HG03135 (cell line): ENCODE measurements at regions not wholly inside any gene's neighbourhood (a gene's known extent, or its start where the extent isn't known, plus 50 kb on each side); places are given as distances from the start of the nearest gene placed in this dataset.

Experiments
- ATAC-seq: cut with Tn5 transposase; IDR thresholded peaks from one replicate; pipeline ENCODE4 v1.9.1; 2021; ENCODE audit warnings: mild to moderate bottlenecking, moderate library complexity; ENCODE audit not compliant: unreplicated experiment

DNA sequence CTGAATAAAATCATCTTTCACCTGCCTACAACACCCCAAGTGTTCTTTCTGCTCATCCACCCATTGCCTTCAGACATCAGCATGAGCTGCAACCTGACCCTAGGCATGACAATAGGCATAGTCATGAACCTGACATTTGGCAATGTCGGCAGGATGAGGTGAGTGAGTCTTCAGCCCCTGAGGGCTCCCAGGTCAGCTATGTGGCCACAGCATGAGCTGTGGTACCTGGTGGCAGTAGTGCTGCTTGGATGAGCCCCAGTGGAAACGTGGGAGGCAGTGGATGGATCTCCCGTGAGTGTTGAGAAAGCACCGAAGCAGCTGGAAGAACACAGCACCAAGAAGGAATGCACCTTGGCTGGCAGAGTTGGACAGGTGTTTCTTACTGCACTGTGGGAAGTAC, 334.8 kb upstream of the FAR2 start:
- ATAC-seq, result no peak

DNA sequence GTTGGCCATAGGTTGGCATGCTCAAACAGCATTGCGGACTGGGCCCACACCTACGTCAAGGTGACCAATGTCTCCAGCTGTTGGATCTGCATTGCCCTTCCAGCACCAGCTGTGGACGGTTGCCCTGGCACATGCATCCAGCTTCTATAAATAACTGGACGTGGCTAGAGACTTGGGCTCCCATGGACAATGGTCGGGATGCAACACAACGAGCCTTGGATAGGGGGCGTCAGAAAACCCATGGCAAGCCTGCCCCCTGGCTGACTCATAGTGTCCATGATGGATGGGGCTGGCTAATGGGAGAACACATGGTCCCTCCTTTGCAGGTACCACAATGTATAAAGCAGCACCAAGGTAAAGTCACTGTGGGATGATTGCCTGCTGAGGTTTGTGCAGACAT, 331.6 kb upstream of the FAR2 start:
- ATAC-seq, result no peak

DNA sequence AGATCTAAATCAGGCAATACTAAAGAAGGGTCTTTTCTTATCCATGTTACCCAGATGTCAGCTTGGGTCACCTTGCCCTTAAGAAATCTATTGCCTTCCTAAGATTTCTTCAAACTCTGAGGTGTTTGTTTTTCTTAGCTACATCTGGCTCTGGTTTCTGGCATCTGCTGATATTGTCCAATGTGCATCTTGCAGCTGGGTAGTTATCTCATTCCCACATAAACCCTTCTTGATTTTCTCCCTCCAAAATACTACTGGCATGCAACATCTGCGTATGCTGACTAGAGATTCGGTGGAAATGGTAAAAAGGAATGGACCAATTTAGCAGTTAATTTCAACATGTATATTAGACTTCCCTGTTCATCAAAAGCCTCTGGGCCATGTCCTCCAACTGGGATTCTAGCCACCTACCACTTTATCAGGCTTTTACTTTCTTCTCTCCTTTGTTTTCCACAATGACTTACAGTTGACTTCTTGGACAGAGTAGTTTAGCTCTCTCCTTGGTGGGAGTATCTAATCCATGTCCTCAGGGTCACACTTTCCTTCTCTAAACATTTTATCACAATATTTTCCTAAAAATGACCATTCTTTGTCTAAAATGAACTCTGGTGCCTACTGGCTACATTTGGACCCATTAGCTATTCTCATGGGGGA, 324.8 kb upstream of the FAR2 start:
- no peak for ATAC-seq

DNA sequence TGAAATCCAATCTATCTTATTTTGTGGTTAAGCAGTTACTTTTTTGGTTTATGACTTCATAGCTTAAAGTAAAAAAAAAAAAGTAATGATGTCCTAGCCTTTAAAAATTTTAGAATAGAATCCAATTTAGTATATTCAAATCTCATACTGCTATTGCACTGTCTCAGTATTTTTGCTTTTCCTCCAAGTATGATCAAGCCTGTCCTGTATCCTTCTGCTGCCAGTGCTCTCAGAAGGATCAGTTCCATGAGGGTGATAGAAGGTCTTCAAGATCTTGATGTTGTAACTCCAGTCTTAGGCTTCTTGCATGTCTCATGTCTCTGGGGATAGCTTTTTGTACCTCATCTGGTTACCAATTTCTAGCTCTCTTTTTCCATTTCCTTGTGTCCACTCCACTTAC, 324.2 kb upstream of the FAR2 start:
- no peak for ATAC-seq

DNA sequence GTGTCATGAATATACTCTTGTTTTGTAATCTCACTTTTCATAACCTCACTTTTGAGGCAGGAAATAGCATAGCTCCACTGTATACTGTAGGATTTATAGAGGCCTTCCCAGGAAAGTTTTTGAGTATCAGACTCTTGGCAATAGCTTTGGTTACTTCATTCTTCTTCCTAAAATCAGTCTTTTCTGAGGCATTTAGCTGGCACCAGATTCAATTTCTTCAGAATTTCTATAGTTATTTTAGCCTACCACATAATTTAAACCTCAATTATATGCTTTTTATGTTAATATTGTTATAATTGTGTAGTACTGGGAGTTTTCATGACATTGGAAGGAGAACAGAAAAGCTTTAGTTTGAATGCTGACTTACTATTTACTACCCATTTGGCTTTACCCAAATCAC, 322.3 kb upstream of the FAR2 start:
- no peak for ATAC-seq

DNA sequence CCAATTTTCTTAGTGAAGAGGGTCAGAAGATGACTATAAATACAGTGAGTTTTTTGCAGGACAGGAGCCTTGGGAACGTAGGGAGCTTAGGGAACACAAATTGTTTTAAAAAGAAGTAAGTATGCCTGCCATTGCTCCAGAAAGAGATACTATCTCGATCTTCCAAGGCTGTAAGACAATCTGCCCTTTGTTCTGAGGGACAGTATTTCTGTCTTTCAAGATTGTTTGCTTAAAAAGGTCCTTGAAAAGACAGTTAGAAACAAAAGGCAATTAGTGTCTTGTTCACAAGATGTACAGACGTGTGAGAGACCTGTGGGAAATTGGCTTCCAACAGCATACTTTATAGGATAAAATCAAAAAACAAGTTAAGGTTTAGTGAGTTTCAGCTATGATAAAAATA, 321.2 kb upstream of the FAR2 start:
- no peak for ATAC-seq

DNA sequence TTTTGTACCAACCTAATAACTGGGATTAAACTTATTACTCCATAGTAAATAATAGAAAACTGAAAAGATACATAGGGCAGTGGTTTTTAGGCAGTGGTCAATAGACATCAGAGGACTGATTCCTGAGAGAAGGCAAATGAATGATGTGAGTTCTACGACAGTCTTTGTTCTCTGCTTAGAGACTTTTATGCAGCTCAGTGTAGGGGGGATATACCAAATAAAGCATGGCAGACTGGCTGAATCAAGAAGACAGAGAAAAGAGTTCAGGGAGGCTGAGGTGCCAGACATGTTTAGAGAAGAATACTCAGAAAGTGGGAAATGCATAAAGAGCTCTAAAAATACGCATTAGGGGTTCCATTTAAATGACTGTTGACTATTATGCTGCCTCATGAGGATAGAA, 320.8 kb upstream of the FAR2 start:
- ATAC-seq, result no peak

DNA sequence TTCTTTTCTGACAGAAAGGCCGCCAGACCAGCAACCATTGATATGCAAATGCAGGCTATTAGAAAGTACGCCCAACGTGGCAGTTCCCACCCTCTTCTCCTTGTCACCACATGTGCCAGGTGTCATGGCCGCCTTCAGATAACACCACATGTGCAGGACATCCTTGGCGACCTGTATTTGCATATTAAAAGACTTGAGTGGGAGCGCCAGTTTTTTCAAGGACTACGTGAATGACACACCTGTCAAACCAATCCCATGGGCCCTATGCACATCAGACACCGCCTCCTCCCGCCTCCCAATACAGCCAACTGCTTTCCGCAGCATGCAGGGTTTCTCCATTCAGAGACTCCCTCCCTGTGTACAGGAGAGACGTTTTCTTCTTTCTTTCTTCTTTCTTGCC, 318.6 kb upstream of the FAR2 start:
- ATAC-seq, result no peak

DNA sequence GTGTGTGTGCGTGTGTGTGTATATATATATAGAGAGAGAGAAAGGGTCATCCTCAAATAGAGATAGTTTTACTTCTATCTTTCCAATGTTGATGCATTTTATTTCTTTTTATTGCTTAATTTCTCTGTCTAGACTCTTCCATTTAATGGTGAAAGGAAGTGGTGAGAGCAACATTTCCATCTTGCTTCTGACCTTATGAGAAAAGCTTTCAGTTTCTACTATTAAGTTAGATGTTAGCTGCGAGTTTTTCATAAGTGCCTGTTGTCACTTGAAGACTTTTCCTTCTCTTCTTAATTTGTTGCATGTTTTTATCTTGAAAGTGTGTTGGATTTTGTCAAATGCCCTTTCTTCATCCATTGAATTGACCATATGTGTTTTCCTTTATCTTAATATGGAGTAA, 304.4 kb upstream of the FAR2 start:
- no peak for ATAC-seq

DNA sequence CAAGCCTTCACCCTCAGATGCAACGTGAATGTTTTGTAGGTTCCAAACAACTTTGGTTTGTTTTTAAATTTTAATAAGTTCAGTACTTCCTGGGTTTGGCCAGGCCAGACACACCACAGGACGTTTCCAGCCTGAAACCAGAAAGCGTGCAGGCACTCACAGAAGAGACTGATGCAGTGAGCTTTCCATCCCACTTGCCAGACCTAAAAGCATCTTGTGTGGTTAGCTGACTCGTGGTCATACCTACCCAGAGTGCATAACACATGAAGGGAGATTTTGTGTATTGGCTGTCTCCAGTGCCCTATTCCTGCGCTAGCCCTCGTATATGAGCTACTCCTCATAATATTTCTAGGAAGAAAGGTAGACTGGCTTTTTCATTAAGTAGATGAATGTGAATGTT, 297.3 kb upstream of the FAR2 start:
- ATAC-seq, result no peak

DNA sequence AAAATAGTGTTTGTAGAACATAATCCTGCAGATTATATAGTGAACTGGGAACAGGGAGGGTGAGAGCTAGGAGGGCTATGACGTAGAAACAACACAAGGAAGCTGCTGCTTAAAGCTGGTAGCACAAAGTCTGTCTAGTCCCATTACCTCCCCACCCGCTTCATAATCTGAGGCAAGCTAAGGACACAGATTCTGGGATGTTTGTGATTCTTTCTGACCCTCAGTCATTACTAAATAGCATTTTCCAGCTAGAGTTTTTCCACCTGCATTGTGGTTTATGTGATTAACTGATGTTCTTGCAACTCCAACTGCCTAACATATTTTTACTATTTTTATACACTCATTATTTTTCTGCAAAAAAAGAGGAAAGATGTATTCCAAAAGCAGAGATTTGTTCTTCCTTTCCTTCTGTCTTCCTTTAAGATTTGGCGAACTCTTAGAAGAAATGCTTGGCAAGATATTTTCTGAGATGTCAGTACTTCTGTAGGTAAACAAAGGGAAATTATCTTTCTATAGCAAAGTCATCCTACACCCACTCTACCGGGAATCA, 293.2 kb upstream of the FAR2 start:
- ATAC-seq, result no peak

DNA sequence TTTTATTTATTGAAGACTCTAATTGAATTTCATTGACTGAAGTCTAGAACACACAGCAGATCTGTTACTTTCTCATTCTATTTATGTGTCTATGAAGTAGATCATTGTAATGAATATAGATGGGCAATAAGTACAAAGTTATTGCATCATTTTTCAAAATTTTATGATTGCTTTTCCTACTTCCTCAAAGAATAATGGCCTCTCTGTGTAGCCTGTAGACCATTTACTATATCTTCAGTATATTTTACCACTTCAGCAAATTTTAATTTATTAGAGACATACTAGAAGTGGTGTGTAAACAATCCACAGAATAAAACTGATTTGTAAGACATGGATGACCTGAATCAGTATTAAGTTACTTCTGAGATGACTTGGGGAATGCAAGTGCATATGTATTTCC, 291.7 kb upstream of the FAR2 start:
- ATAC-seq, result no peak

DNA sequence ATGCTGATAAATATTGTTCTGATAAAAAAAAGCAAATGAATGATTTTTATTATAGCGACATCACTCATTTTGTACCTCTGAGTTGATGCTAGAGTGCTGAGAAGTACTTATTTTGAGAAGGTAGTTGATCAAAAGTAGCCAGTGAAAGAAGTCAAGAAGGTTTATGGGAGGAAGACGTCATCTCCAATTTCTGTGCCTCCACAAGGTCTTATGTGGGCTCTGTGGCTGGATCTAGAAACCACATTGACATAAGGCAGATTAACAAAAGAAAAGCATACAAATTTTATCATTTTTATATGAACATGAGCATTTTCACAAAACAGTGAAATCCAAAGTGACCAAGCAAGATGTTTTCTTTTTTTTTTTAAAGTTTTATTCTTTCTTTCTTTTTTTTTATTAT, 289.5 kb upstream of the FAR2 start:
- no peak for ATAC-seq

DNA sequence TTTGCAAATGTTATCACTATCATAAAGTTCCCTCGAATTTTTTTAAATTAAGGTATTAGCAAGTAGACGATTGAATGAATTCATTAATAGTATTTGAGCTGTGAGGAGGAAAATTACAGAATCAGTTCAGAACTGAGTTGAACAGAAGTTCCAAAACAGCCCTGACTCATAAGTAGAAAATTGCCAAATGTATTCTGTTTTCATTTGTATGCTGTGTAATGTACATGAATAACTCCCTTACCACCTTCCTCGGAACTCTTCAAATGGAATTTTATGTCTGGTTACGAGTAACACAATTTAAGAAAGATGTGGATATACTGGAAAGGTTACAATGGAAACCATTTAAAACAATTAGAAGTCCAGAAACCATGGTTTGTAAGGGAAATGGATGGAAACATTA, 283.3 kb upstream of the FAR2 start:
- no peak for ATAC-seq

DNA sequence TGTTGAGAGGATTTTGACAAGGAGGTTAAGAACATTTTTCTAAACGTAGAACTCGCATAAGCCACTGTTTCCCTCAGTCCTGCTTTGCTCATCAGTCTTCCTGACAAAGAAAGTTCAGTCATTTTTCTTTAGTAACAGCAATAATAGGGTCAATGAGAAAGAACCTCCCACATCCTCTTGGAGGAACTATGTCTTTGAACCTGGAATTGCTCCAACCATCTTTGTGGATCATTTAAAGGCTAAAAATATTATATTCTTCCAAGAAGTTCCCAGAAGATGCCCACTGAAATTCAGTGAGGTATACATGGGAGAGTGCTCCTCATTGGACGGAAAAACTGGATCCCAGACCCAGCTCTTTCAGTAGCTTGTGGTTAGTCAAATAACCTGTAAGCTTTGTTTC, 282.8 kb upstream of the FAR2 start:
- ATAC-seq, result no peak

DNA sequence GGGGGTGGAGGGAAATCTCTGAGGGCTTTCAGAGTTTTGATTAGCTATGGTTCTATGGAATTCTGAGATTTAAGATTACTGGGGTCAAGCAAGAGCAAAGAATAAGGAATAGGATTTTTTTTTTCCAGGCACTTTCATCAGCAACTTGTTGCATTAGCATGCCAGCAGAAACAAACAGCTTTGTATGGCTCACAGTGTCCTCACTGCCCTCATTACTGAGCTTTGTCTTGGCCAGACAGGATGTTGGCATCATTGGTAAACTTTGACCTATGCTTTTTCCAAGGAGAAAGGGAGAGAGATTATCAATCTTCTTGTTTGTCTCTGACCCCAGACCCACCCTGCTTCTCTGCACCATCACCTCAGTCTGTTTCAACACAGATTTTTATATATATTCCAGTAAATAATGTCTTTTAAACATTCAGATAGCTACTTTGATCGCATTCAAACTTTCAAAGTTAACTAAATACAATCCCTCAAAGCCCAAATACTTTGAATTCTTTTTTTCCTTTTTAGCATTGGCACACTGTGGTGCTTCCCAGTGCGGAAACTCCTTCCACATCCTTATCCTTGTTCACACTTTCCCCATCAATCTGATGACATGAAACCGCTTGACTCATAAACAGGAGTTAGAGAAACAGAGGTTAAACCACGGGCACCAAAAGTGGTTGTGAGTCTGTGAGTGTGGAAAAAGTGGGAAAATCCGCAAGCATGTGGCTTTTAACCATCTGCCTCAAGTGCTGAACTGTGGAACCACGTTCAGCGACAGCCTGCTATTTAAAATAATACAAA, 282.2 kb upstream of the FAR2 start:
- ATAC-seq, result no peak

DNA sequence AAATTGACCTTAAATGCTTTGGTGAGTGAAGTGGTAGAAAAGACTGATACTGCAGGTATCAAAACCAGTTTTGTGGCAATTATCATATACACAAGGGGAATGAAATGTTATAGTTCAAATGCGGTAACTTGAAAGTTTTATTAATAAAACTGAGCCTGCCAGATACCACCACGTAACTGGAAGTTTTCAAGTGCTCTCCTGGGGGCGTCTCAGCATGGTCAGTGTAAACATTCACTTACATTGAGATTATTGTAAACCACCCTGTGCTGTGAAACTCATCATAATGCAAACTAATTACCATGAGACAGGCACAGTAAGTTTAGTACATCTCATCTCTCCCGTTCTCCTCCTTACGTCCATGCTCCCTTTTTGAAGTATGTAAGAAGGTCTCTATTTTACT, 280.7 kb upstream of the FAR2 start:
- no peak for ATAC-seq

DNA sequence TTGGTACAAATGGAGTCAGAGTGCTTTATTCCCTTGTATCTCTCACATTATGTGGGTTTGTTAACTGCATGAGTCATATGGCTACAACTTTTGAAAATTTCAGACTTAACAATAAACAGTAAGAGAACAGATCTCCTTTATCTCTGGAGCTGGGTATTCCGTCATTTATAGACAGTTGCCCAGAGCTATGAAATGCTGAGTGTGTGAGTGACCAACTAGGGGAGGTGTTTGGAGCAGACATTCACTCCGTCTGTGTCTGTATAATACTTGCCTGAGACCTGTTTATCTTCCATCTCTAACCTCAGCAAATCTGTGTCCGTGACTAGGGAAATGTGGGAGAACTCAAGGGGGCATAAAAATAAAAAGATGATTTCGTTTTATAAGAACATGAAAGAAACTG, 279.9 kb upstream of the FAR2 start:
- no peak for ATAC-seq

DNA sequence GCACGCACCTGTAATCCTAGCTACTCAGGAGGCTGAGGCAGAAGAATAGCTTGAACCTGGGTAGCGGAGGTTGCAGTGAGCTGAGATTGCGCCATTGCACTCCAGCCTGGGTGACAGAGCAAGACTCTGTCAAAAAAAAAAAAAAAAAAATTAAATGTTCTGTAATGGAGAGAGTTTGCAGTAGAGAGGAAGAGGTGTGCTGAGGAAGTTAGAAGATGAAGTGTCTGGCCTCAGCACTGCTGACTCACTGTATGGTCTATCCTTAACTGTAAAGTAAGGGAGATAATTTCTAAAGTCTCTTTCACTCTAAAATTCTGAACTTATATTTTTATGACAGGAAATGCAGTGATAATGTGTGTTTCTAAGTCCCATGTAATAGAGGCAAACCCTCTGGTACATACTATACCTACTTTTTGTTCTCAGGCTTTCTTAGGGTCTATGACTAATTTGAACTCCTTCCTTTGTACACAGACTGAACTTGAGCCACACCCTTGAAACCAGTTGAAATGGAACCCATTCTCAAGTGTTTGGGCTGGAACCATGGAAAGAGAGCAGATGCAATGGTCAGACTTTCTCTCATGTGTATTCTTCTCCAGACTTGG, 278.1 kb upstream of the FAR2 start:
- ATAC-seq, result no peak

DNA sequence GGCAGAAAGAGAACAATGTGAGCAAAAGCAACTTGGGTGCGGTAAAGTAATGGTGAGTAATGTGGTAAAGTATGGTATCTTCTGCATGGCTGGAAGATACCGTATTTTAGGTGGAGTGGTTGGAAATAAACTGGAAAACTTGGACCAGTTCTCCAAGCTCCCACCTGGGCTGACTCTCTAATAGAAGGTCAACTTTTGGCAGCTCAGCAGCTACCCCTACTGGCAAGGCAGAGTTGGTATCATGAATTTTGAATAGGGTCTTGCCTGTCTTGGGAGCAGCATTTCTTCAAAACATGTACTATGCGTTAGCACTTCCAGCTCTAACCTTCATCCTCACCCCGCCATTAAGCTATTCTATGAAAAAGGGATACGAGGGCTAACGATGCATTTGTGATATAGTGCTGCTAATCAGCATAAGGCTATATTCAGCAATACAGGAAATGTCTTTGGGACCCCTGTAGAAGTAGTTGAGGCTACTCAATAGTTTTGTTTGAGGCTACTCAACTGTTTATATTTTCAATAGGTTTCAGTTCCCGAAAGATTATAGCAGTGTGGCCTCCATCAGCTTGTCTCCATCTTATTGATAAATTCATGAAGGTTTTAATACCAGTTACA, 276.3 kb upstream of the FAR2 start:
- no peak for ATAC-seq

DNA sequence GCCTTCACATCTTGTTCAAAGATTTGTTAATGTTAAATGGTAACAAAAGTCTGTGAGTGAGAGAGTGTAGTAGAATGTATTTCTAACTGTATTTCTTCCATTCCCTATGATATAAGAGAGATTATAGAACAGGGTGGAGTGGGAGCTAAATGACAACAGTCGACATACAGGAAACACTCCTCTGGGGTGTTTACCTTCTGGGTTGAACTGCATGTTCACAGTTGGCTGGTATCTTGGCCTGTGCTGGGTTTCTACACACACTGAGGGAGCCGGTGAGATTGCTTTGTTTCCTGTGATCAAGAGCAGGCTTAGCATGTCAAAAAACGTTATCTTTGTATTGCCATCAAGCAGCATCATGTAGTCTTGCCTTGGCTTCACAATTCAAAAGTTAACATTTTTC, 274.3 kb upstream of the FAR2 start:
- no peak for ATAC-seq
